ENCODE measurements at regions not wholly inside any gene's neighbourhood (a gene's known extent, or its start where the extent isn't known, plus 50 kb on each side); places are given as distances from the start of the nearest gene placed in this dataset.
"Not testable (repeated sequence)": the region's sequence is repeated elsewhere in the genome, so short reads cannot be mapped to it uniquely, and the experiment has no call there.

GRCh38 chr4:66357316-66357715 is 687.0 kb upstream of the EPHA5 start:
- DNase-seq = no peak

DNA sequence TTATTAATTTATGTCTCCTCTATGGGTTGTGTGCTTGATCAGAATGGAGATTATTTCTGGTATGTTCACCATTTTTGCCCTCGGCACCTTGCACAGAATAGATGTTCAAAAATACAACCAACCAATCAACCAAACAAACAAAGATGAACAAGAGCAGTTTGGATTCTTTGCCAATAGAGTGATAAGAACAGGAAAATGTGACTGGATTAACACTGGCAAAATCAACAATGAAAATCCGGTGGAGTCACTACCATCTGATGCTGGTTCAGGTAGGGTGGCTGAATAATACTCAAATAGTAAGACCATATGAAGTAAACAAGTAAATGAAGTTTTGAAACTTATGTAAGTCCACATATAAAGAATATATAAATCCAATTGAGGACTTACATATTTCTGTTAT is 685.0 kb upstream of the EPHA5 start:
- no peak for DNase-seq

DNA sequence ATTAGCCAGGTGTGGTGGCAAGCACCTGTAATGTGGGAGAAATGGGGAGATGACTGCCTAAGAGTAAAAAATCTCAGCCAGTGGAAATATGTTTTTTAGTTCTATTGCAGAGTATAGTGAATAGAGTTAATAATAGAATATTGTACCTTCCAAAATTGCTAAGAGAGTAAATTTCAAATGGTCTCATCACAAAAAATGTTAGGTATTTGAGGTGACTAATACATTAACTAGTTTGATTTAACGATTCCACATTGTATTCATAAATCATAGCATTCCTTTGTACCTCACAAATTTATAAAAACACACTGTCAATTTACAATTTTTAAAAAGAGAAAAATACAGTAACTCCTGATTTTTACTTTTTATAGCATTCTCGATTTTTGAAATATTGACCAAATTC is 681.5 kb upstream of the EPHA5 start:
- no peak for DNase-seq

- no peak for DNase-seq
These were observed 670.1 kb upstream of the EPHA5 start for GRCh38 chr4:66340286-66340893.

GRCh38 chr4:66339007-66339406 is 668.7 kb upstream of the EPHA5 start:
- DNase-seq = no peak

GRCh38 chr4:66331761-66332160 is 661.5 kb upstream of the EPHA5 start:
- no peak for DNase-seq

- DNase-seq = no peak
These were observed 659.8 kb upstream of the EPHA5 start for GRCh38 chr4:66330125-66330524.

DNA sequence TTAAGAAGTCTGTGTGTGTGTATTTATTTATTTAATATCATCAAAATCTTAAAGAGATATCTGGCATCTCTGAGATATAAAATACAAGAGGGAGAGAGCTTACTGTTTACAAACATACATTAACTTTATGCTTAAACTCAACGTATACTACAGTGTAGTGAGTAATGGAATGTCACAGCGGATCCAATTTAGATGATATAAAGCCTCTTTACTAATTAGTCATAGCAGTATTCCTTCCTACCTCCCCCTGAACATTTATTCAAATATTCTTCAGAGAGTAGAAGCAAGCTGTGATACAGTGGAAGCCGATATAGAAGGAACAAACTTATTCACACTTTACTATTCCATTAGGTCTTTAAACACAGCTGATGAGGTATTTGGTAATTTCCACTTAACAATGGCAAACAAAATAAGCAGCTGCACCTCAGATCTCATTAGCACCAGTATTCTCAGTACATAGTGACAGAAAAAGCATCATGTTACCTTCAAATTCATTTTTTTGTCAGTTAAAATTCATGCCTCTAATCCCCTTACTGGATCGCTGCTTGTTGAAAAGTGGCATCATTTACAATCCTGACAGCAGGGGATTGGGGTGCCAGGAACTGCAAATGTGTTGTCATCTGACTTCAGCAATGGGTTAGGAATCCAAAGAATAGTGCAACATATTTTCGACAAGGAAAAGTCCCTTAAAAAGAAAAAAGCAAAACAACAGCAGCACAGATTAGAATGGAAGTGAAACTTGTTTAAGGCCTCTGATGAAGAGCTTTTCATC is 658.7 kb upstream of the EPHA5 start:
- DNase-seq = no peak

- DNase-seq = no peak
These were observed 637.6 kb upstream of the EPHA5 start for GRCh38 chr4:66307641-66308438.

- DNase-seq = no peak
These were observed 630.1 kb upstream of the EPHA5 start for GRCh38 chr4:66300336-66300934.

DNA sequence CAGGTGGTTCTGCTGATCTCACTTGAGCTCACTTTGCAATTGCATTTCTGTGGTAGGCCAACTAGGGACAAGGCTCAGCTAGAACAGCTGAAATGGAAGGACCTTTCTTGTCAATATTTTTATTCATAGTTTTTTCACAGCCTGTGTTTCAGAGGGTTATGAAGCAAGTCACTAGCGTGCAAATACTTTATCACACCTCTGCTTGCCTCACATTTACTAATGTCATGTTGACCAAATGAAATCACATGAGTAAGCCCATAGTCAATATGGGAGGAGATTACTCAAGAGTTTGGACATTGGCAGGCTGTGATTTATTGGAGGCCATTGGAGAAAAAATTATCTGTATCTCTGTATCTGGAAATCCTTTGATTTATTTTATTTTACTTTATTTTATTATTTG is 628.3 kb upstream of the EPHA5 start:
- no peak for DNase-seq

GRCh38 chr4:66297703-66298102 is 627.4 kb upstream of the EPHA5 start:
- DNase-seq = no peak

DNA sequence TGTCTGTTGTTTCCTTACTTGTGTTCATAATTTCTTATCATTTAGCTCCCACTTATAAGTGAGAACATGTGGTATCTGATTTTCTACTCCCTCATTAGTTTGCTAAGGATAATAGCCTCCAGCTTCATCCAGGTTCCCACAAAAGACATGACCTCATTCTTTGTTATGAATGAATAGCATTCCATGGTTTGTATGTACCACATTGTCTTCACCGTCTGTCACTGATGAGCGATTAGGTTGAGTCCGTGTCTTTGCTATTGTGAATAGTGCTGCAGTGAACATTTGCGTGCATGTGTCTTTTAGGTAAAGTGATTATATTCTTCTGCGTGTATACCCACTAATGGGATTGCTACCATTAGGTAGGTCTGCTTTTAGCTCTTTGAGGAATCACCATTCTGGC is 624.3 kb upstream of the EPHA5 start:
- DNase-seq = no peak

DNA sequence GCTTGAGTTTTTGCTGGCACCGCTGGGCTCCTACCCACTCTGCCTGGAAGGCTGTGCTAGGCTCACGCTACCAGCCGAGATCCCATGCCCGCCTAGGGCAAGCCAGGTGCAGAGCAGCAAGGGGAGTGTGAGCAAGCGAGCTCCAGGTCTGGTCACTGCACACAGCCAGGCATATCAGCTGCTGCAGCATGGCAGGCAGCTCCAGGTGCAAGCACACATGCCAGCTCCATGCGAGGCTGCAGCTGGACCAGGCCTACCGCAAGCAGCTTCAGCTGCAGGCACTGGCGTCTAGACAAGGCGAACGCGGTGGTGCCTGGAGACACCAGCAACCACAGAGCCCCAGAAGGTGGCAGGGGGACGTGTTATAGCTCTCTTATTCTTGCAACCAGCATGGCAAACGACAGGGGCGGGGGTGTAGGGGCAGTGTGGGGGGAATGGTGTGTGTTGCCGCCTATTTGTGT is 614.7 kb upstream of the EPHA5 start:
- DNase-seq = no peak

DNA sequence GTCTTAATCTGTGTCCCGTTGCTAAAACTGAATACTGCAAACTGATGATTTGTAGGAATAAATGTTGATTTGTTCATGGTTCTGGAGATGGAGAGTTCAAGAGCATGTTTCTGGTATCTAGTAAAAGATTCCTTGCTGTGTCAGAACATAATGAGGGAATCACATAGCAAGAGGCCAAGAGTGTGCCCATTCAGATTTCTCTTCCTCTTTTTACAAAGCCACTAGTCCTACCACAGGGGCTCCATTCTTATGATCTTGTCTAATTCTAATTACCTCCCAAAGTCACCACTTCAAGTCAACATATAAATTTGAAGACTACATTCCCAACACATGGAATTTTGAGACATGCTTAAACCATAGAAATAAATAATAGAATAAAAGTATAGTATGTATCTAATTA is 608.8 kb upstream of the EPHA5 start:
- peak; percentile 66 for DNase-seq

GRCh38 chr4:66275411-66276038 is 605.2 kb upstream of the EPHA5 start:
- no peak for DNase-seq

DNA sequence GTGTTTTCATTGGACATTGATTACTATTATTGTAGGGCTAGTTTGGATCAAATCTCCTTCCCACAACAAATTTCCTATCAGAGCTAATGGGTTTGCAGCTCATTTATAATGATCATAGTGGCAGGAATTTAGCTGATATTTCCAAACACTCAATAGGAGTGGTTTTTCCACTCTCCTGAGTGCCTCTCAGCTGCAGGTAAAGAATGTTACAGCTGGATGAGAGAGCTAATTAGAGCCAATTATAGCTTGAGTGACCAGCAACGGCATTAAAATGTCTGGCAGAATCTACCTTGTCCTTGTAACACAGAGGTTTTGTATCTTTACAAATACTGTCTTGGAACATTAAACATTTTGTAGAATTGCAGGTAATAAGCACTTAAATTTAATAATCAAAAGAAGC is 602.8 kb upstream of the EPHA5 start:
- no peak for DNase-seq

DNA sequence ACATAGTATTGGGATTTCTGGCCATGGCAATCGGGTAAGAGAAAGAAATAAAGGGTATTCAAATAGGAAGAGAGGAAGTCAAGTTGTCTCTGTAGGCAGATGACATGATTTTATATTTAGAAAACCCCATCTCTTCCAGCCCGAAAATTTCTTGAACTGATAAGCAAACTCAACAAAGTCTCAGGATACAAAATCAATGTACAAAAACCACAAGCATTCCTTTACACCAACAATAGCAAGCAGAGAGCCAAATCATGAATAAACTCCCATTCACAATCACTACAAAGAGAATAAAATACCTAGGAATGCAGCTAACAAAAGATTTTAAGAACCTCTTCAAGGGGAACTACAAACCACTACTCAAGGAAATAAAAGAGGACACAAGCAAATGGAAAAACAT is 600.1 kb upstream of the EPHA5 start:
- not testable (repeated sequence) for DNase-seq

DNA sequence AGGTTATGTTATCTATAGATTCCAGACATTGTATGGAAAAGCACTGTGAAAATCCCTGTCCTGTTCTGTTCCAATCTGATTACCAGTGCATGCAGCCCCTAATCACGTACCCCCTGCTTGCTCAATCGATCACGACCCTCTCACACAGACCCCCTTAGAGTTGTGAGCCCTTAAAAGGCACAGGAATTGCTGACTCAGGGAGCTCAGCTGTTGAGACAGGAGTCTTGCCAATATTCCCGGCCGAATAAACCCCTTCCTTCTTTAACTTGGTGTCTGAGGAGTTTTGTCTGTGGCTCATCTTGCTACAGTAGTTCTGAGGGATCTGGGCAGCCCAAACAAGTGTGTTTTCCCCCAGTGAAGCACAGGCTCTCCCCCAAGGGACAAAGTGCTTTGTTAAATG is 596.3 kb upstream of the EPHA5 start:
- not testable (repeated sequence) for DNase-seq

GRCh38 chr4:66266035-66266434 is 595.7 kb upstream of the EPHA5 start:
- DNase-seq = no peak

GRCh38 chr4:66252291-66252690 is 582.0 kb upstream of the EPHA5 start:
- DNase-seq = peak; percentile 24

DNA sequence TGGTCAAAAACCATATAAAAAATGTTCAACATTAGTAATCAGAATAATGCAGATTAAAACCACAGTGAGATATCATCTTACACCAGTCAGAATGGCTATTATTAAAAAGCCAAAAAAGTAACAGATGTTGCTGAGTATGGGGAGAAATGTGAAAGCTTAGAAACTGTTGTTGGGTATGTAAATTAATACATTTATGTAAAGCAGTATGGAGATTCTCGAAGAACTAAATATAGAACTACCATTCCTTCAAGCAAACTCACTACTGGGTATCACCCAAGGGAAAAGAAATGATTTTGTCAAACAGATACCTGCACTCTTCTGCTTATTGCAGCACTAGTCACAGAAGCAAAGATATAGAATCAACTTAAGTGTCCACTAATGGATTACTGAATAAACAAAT is 576.4 kb upstream of the EPHA5 start:
- no peak for DNase-seq

DNA sequence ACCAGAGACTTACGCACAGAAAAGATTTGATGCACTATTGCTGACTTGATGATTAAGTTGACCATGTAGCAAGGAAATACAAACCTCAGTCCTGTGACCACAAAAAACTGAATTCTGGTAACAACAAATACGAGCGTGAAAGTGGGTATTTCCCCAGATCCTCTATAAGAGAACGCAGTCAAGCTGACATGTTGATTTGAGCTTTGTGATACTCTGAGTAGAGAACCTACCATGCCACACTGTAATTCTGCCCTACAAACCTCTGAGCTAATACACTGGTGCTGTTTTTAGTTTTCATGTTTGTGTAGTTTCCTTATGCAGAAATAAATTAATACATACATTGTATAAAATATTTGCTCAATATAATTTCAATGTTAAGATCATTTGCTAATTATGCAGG is 565.6 kb upstream of the EPHA5 start:
- DNase-seq = no peak

Data from OCI-M1 (cell line).